H9 (cell line): ENCODE measurements at regions not wholly inside any gene's neighbourhood (a gene's known extent, or its start where the extent isn't known, plus 50 kb on each side); places are given as distances from the start of the nearest gene placed in this dataset.

Experiments
- DNase-seq: peaks from one replicate; pipeline ENCODE4 v3.0.0-alpha.2; 2017
- H2AFZ ChIP-seq: one replicate; pipeline ENCODE4 v1.6.1; 2013; ENCODE audit warnings: mild to moderate bottlenecking, low read length, control low read depth, moderate library complexity
- H2AK5ac ChIP-seq: 2 replicates; pipeline ENCODE4 v1.6.1; 2013; ENCODE audit warnings: low read length, control low read depth, mixed read lengths; ENCODE audit not compliant: insufficient read length
- H2BK120ac ChIP-seq: one replicate; pipeline ENCODE4 v1.6.1; 2013; ENCODE audit warnings: low read depth, mild to moderate bottlenecking, low read length, control low read depth, inconsistent platforms; ENCODE audit not compliant: poor library complexity, severe bottlenecking
- H2BK12ac ChIP-seq: 2 replicates; pipeline ENCODE4 v1.6.1; 2013; ENCODE audit warnings: low read length, control low read depth, mixed read lengths, low read depth; ENCODE audit not compliant: insufficient read length
- H2BK15ac ChIP-seq: 2 replicates; pipeline ENCODE4 v1.6.1; 2013; ENCODE audit warnings: low read depth, low read length, control low read depth
- H2BK20ac ChIP-seq: one replicate; pipeline ENCODE4 v1.6.1; 2013; ENCODE audit warnings: low read depth, mild to moderate bottlenecking, low read length, control low read depth, inconsistent platforms; ENCODE audit not compliant: poor library complexity, severe bottlenecking
- H2BK5ac ChIP-seq: 2 replicates; pipeline ENCODE4 v1.6.1; 2013; ENCODE audit warnings: low read length, control low read depth, mixed read lengths; ENCODE audit not compliant: insufficient read length
- H3K14ac ChIP-seq: 2 replicates; pipeline ENCODE4 v1.6.1; 2013; ENCODE audit warnings: low read length, control low read depth; ENCODE audit not compliant: insufficient read depth
- H3K18ac ChIP-seq: 2 replicates; pipeline ENCODE4 v1.6.1; 2013; ENCODE audit warnings: low read depth, mild to moderate bottlenecking, mixed read lengths, low read length, control low read depth; ENCODE audit not compliant: insufficient read length
- H3K23ac ChIP-seq: 2 replicates; pipeline ENCODE4 v1.6.1; 2013; ENCODE audit warnings: low read length, control low read depth, mixed read lengths, low read depth; ENCODE audit not compliant: insufficient read length
- H3K23me2 ChIP-seq: 2 replicates; pipeline ENCODE4 v1.6.1; 2013; ENCODE audit warnings: low read depth, mild to moderate bottlenecking, mixed read lengths, low read length, control low read depth; ENCODE audit not compliant: insufficient read length, poor library complexity, severe bottlenecking
- H3K27ac ChIP-seq: 2 replicates; pipeline ENCODE4 v1.5.1; 2013; ENCODE audit warnings: low read length, control low read depth, mixed read lengths, low read depth; ENCODE audit not compliant: insufficient read length
- H3K27me3 ChIP-seq: 2 replicates; pipeline ENCODE4 v1.6.1; 2013; ENCODE audit warnings: low read length, control low read depth, inconsistent platforms; ENCODE audit not compliant: insufficient read depth
- H3K4ac ChIP-seq: 2 replicates; pipeline ENCODE4 v1.6.1; 2013; ENCODE audit warnings: low read depth, mild to moderate bottlenecking, control low read depth, inconsistent platforms, low read length, moderate library complexity
- H3K4me1 ChIP-seq: 2 replicates; pipeline ENCODE4 v1.6.1; 2013; ENCODE audit warnings: low read length, control low read depth, inconsistent platforms; ENCODE audit not compliant: insufficient read depth
- H3K4me2 ChIP-seq: 2 replicates; pipeline ENCODE4 v1.6.1; 2013; ENCODE audit warnings: low read length, control low read depth, mixed read lengths; ENCODE audit not compliant: insufficient read length, insufficient read depth
- H3K56ac ChIP-seq: 2 replicates; pipeline ENCODE4 v1.6.1; 2013; ENCODE audit warnings: low read depth, mild to moderate bottlenecking, mixed read lengths, low read length, control low read depth; ENCODE audit not compliant: insufficient read length
- H3K79me1 ChIP-seq: 2 replicates; pipeline ENCODE4 v1.6.1; 2013; ENCODE audit warnings: low read depth, mild to moderate bottlenecking, moderate library complexity, low read length, control low read depth, inconsistent platforms; ENCODE audit not compliant: insufficient read depth, poor library complexity, severe bottlenecking
- H3K79me2 ChIP-seq: 2 replicates; pipeline ENCODE4 v1.6.1; 2013; ENCODE audit warnings: low read length, control low read depth, inconsistent platforms; ENCODE audit not compliant: insufficient read depth
- H3K9ac ChIP-seq: 2 replicates; pipeline ENCODE4 v1.6.1; 2013; ENCODE audit warnings: low read length, control low read depth, mixed read lengths; ENCODE audit not compliant: insufficient read length; ENCODE audit errors: extremely low read depth
- H3K9me3 ChIP-seq: one replicate; pipeline ENCODE4 v1.6.1; 2013; ENCODE audit warnings: low read depth, low read length, inconsistent platforms; ENCODE audit not compliant: control insufficient read depth
- H3T11ph ChIP-seq: one replicate; pipeline ENCODE4 v1.6.1; 2013; ENCODE audit warnings: mild to moderate bottlenecking, low read length, control low read depth, inconsistent platforms
- H4K20me1 ChIP-seq: one replicate; pipeline ENCODE4 v1.6.1; 2013; ENCODE audit not compliant: control insufficient read depth, insufficient read length, insufficient read depth
- H4K5ac ChIP-seq: 2 replicates; pipeline ENCODE4 v1.6.1; 2013; ENCODE audit warnings: low read depth, mild to moderate bottlenecking, mixed read lengths, low read length, control low read depth; ENCODE audit not compliant: insufficient read length
- H4K8ac ChIP-seq: replicated peaks from 2 replicates; pipeline ENCODE4 v1.6.1; 2013; ENCODE audit warnings: low read length, control low read depth, mixed read lengths, low read depth; ENCODE audit not compliant: insufficient read length
- H4K91ac ChIP-seq: 2 replicates; pipeline ENCODE4 v1.6.1; 2013; ENCODE audit warnings: low read depth, mild to moderate bottlenecking, moderate library complexity, mixed read lengths, low read length, control low read depth; ENCODE audit not compliant: insufficient read length
- H3K27ac Mint-ChIP-seq, 3 experiments: 2 replicates in 2 of 3; 3 replicates in 1 of 3; pipeline ENCODE4 v1.8.0; 2020 to 2021; ENCODE audit warnings: mixed read lengths in 3 of 3, mild to moderate bottlenecking in 1 of 3, moderate library complexity in 1 of 3
- H3K27me3 Mint-ChIP-seq: 2 replicates; pipeline ENCODE4 v1.8.0; 2021; ENCODE audit warnings: low read depth, mild to moderate bottlenecking, moderate library complexity, mixed read lengths
- H3K36me3 Mint-ChIP-seq, 3 experiments: 2 replicates in 2 of 3; 3 replicates in 1 of 3; pipeline ENCODE4 v1.8.0; 2020 to 2021; ENCODE audit warnings: low read depth in 3 of 3, mixed read lengths in 3 of 3; ENCODE audit not compliant: insufficient read depth in 1 of 3
- H3K4me1 Mint-ChIP-seq, 2 experiments: 2 replicates each; pipeline ENCODE4 v1.8.0; 2020; ENCODE audit warnings: mixed read lengths in 2 of 2
- H3K4me3 Mint-ChIP-seq, 2 experiments: 2 replicates in 1 of 2; 3 replicates in 1 of 2; pipeline ENCODE4 v1.8.0; 2020 to 2021; ENCODE audit warnings: mild to moderate bottlenecking in 2 of 2, mixed read lengths in 2 of 2, moderate library complexity in 1 of 2
- H3K9me3 Mint-ChIP-seq, 2 experiments: 2 replicates in 1 of 2; 3 replicates in 1 of 2; pipeline ENCODE4 v1.8.0; 2020; ENCODE audit warnings: mild to moderate bottlenecking in 2 of 2, mixed read lengths in 2 of 2, moderate library complexity in 1 of 2
- CTCF ChIP-seq: fragments of 200-600 bp; sonication (generic); conservative IDR thresholded peaks from 3 replicates; pipeline ENCODE4 v1.8.0; 2021; ENCODE audit warnings: antibody characterized with exemption, mild to moderate bottlenecking
- WGBS: extraction: QIAGEN DNeasy Blood & Tissue Kit; methylation state at CpG from one replicate; pipeline ENCODE4 v1.1.7; 2013; ENCODE audit warnings: missing lambda C conversion rate, low lambda C conversion rate, mixed read lengths; ENCODE audit not compliant: insufficient read length; ENCODE audit errors: extremely low coverage; 5-methylcytosine and 5-hydroxymethylcytosine counted together

- no peak overlapping the region for H2AK5ac ChIP-seq
- no peaks in the 10 kb centered on the region for H3K79me1 ChIP-seq
- H3K23ac ChIP-seq: no peak overlapping the region
- H2BK15ac ChIP-seq: no peak overlapping the region
- H3K4ac ChIP-seq: no peak overlapping the region
- no peak overlapping the region for H2AFZ ChIP-seq
- Mint-ChIP-seq H3K27ac (no peak overlapping the region), H3K36me3 (no peaks in the 10 kb centered on the region), H3K9me3 (no peaks in the 10 kb centered on the region), H3K27me3 (no peaks in the 10 kb centered on the region), H3K4me3 (no peak overlapping the region), H3K4me1 (no peaks in the 10 kb centered on the region)
- H4K8ac ChIP-seq: no peak overlapping the region
- WGBS: 100% methylated on average over 2 of the region's 2 CpGs
- H4K5ac ChIP-seq: no peak overlapping the region
- no peak overlapping the region for H2BK12ac ChIP-seq
- H3K27me3 ChIP-seq: no peaks in the 10 kb centered on the region
- H3K14ac ChIP-seq: no peak overlapping the region
- DNase-seq: no peak
- H3K56ac ChIP-seq: no peak overlapping the region
- no peak overlapping the region for H3K18ac ChIP-seq
- H3T11ph ChIP-seq: no peak overlapping the region
- no peaks in the 10 kb centered on the region for H3K9me3 ChIP-seq
- no peak for TF ChIP-seq CTCF
- no peak overlapping the region for H2BK5ac ChIP-seq
- H3K23me2 ChIP-seq: no peaks in the 10 kb centered on the region
- no peak overlapping the region for H4K91ac ChIP-seq
- H2BK120ac ChIP-seq: no peak overlapping the region
- H3K27ac ChIP-seq: no peak overlapping the region
- H3K4me2 ChIP-seq: no peak overlapping the region
- H3K79me2 ChIP-seq: no peaks in the 10 kb centered on the region
- no peak overlapping the region for H3K9ac ChIP-seq
- no peak overlapping the region for H2BK20ac ChIP-seq
- H3K4me1 ChIP-seq: no peaks in the 10 kb centered on the region
- H4K20me1 ChIP-seq: no peaks in the 10 kb centered on the region
Measured at GRCh38 chr2:164221473-164221872, 399.8 kb downstream of the GRB14 start.
